ENCODE measurements at regions not wholly inside any gene's neighbourhood (a gene's known extent, or its start where the extent isn't known, plus 50 kb on each side); places are given as distances from the start of the nearest gene placed in this dataset.

DNA sequence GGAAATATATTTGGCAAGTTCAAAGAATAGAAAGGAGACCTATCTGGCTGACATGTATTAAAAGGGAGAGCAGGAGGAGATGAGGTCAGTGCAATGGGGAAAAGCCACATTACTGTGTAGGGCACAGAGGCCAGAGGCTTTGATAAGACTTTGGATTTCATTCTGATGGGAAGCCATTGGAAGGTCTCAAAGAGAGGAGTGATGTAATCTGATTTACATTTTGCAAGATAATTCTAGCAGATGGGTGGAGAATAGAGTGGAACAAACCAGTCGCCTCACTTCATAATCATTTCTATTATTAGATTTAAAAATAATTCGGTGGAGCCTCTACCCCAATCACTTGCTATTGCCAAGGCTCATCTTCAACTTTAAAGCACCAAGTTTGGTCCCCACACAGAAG is 278.4 kb upstream of the ZC3H12C start:
- DNase-seq: no peak

DNA sequence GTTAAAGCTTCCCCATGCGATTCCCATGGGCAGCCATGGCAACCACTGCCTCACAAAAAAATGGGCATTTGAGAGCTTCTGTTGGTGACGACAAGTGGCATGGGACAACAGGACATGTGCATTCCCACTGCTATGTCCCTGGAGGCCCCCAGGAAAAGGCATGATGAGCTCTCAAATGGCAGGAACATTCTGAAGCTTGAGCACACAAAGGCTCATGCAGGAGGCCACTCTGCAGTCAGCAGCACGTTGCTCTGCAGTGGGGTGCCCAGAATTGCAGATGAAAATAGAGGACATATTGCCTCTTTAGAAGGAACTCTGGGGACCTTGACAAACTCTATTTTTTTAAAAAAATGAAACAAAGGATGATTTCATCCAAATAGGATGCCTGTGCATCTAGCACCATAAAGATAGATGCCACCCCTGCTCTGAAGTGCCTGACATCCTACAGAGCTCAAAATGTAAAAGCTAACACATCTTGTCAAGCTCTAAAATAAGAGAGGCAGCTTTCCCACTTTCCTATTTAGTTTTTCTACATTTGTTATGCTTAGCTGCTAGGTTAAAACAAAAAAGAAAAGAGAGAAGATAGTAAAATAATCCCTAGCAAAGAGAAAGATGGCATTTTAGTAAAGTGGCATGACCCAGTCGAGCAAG is 277.6 kb upstream of the ZC3H12C start:
- DNase-seq: no peak

GRCh38 chr11:109818290-109818689 is 274.9 kb upstream of the ZC3H12C start:
- DNase-seq: no peak

DNA sequence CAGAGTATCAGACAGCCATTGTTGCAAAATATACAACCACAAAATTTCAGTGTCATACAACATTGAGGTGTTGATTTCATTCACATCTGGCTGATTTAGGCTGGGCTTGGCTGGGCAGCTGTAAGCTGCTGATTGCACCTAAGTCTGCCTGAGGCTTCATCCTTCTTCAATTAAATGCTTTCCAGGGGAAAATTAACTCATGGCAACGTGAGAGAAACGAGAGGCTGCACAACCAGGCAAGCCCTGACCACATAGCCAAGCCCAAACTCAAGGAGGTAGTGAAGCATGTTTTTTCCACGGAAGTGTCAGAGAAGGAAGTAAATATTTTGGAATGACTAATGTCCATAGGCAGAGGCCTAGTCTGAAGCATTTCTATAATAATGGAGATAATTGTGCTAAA is 273.8 kb upstream of the ZC3H12C start:
- no peak for DNase-seq

DNA sequence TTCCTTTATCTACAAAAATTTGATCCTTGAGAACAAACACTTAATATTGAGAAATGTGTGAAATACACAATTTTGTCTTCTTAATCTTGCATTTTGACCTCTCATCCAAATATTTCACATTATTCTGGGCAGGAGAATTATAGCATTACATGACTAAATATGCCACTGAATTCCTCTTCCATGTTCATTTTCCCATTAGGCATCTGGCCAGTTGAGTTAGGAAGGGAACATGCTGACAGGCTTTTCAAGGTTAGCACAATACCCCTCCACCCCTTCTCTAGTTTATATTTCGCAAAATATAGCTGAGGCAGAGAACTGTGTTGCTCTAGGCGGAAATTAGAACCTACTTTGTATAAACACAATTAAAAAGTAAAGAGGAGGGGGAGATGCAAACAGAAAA is 271.7 kb upstream of the ZC3H12C start:
- DNase-seq: no peak

GRCh38 chr11:109822436-109823102 is 270.6 kb upstream of the ZC3H12C start:
- DNase-seq: no peak

DNA sequence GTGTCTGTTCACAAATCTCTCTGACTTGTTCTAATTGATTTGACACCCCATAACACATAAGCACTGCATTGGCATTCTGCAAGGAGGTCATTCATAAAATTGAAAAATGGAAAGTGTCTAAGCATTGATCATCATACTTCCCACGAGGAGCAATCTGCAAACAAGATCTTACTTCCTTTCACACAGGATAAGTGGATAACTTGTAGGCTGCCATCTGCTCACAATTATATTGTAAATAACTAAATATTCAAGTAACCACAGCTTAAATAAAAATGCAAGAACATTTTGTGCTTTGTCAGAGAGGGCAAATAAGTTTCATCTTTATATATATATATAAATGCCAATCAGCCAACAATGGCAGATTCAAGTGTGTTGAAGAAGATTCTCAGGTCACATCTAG is 264.8 kb upstream of the ZC3H12C start:
- DNase-seq: no peak

DNA sequence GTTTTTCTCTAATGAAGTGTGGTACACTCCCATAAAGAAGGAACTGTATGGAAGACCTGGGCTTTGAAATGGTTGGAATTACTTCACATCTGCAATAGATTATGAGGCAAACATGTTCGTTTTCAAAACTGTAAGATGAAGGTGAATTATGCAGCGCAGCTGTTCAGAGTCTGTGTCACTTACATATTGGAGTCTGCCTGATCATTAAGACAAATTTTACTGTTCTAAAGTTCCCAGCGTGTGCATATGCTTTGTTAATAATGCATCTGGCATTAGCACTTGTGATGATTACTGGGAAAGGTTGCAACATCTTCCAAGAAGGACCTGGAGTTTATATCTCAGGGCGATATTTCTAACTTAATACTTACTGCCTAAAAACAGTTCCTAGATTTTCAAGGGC is 255.2 kb upstream of the ZC3H12C start:
- DNase-seq: no peak

DNA sequence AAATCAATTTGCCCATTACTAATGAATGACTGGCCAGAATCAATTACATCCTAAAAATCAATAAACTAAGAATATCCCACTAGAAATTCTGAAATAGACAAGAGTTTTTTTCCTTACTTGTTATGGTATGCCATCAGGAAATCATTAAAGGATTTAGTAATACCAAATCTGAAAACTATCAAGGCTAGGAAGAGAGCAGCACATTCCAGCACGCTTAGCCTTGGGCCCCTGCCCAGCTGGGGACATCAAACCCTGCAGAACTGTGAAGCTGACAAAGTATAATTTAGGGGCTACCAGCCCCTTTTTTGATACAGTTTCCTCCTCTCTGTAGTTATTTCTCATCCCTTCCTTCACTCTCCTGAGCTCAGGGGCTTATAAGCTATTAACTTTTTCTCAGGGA is 247.8 kb upstream of the ZC3H12C start:
- no peak for DNase-seq

- no peak for DNase-seq
Observed at GRCh38 chr11:109847621-109848020, 245.6 kb upstream of the ZC3H12C start.

DNA sequence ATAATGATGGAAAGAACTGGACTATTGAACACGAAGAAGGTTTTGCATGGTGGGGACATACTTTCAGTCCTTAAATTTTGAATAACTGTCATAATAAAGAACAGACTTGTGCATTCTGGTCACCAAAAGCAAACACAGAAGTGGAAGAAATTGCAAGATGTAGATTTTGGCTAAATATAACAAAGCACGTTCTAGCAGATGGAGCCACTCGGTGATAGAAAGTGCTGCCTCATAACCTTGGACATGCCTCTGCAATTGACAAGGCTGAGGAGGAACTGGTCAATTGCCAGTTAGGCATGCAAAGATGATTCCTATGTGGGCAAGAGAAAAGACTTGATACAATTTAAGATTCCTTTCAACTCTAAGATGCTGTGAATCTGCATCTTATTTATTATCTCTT is 244.1 kb upstream of the ZC3H12C start:
- DNase-seq: no peak

GRCh38 chr11:109849946-109850345 is 243.2 kb upstream of the ZC3H12C start:
- DNase-seq: no peak

GRCh38 chr11:109851780-109852390 is 241.3 kb upstream of the ZC3H12C start:
- no peak for DNase-seq

DNA sequence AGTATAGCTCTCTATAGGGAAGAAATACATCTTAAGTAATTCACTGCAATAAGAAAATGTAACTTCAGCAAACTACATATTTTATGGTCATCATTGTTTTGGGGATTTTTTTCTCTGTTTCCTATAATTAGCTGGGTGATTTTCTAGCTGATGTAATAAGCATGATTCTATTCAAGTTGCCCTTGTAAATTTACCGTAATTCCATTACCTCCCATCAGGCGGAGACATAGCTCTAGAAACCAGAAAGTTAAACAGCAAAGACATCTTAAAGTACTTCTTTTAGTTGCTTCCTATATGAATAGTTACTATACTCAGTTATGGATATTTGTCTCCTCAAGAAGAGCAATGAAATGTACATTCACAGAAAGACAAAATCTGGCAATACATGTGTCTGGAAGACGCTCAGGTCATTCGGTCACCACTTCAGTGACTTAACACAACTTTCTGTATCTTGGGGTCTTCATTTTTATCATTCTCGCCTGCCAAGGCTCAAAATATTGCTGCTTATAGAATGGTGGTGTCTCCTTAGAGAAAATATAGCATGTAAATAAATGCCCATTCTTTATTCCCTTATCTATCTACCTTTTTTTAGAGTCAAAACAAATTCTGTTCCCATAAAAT is 239.9 kb upstream of the ZC3H12C start:
- DNase-seq: no peak

DNA sequence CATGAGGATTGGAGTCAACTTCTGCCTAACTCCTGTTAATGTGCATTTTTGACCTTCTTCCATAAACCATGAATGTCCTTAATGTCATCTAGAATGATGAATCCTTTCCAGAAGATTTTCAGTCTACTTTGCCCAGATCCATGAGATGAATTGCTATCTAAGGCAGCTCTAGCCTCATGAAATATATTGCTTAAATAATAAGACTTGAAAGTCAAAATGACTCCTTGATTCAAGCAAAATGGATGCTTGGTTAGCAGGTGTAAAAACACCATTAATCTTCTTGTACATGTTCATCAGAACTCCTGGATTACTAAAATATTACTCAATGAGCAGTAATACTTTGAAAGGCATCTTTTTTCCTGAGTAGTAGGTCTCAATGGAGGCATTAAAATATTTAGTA is 238.5 kb upstream of the ZC3H12C start:
- no peak for DNase-seq

DNA sequence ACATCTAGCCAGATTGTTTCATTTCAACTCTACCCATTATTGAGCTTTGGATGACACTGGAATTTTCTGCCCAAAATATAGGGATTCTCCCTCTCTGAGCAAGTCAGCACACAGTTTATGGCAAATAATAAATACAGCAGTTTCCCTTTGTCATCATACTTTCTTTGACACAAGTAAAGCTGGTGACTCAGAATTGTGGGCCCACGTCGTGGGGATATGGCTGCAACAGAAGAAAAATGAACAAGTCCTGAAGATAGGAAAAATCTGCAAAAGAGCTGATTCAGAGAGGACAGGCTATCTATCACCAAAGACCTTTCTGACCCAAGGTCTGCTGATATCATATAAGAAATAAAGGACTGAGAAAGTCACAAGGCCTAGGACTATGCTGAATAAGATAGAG is 236.3 kb upstream of the ZC3H12C start:
- no peak for DNase-seq

DNA sequence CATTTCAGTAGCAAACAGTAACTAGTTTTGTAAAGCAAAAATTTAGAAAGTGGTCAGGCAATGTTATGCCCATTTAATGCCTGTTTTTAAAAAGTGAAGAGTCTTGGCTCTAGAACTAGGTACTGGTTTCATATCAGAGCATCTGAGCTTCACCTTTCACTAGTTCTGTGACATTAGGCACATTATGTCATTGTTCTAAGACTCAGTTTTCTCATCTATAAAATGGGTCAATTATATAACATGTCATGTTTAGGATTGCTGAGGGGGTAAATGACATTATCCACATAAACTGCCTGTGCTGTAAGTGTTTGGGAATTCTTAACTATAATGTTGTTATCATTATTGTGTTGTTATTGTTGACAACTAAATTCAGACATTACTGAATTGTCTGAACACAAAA is 235.6 kb upstream of the ZC3H12C start:
- DNase-seq: no peak

DNA sequence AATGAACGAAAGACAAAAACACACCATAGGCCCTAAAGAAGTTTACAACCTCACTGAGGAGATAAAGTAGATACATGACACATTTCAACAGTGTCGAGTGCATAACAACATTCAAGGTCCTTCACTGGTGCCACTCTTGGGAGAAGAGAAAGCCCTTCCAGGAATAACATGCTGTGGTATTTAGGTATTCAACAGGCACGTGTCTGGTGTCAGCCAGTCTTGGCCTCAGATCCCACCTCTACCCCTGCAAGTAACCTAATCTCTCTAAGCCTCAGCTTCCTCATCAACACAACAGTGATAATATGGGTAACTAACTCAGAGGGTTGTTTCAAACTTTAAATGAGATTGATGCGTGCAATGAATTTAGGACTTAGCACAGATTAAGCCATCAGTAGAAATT is 235.0 kb upstream of the ZC3H12C start:
- DNase-seq: no peak

GRCh38 chr11:109859045-109859724 is 234.0 kb upstream of the ZC3H12C start:
- no peak for DNase-seq

- DNase-seq: no peak
Observed at GRCh38 chr11:109862835-109863234, 230.4 kb upstream of the ZC3H12C start.

DNA sequence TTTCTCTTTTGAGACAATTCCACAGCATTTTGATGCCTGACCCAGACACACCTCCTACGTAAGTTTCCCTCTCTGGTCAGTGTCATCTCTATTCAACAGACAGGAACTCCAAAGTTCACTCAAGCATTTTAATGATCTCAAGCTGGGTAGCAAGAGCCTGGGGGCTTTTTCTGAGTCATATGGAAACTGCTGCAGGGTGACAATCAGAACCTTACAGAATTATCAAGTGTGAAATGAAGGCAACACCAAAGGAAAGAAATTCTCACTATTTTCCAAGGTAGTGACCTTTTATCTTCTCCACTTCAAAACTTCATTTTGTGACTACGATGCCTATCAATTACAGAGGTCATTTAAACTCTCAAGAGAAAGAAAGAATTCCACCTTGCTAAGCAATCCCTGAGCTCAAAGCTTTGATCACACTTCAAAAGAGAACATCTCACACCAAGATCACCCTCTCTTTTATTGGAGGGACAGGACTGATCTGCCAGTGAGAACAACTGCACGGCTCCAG is 229.0 kb upstream of the ZC3H12C start:
- no peak for DNase-seq

GRCh38 chr11:109864834-109865547 is 228.2 kb upstream of the ZC3H12C start:
- DNase-seq: no peak

Measured in activated effector memory CD4-positive, alpha-beta T cell treated with anti-CD3 and anti-CD28 coated beads, Interleukin-2, amount 50 U/mL, for 16 hours (primary cell).